Mesenchymal stem cell (in vitro differentiated cells and primary cell): ENCODE measurements at regions not wholly inside any gene's neighbourhood (a gene's known extent, or its start where the extent isn't known, plus 50 kb on each side); places are given as distances from the start of the nearest gene placed in this dataset.
"Not testable (repeated sequence)": the region's sequence is repeated elsewhere in the genome, so short reads cannot be mapped to it uniquely, and the experiment has no call there.

ENCODE experiments used
- DNase-seq: peaks from one replicate; pipeline ENCODE4 v3.0.0-alpha.2; 2013
- H2AFZ ChIP-seq: one replicate; pipeline ENCODE4 v1.6.1; 2013; ENCODE audit warnings: low read depth, mild to moderate bottlenecking, control low read depth, inconsistent platforms, low read length, moderate library complexity
- H2AK5ac ChIP-seq: 2 replicates; pipeline ENCODE4 v1.6.1; 2013; ENCODE audit warnings: low read length, moderate library complexity, mild to moderate bottlenecking, inconsistent platforms; ENCODE audit not compliant: severe bottlenecking
- H2BK120ac ChIP-seq: one replicate; pipeline ENCODE4 v1.6.1; 2013; ENCODE audit warnings: low read depth, mild to moderate bottlenecking, inconsistent platforms, low read length, moderate library complexity
- H2BK12ac ChIP-seq, 2 experiments: one replicate each; pipeline ENCODE4 v1.6.1; 2013; ENCODE audit warnings: inconsistent platforms in 2 of 2, low read length in 2 of 2, mild to moderate bottlenecking in 2 of 2, moderate library complexity in 2 of 2, control low read depth in 1 of 2
- H2BK15ac ChIP-seq: one replicate; pipeline ENCODE4 v1.6.1; 2013; ENCODE audit warnings: mild to moderate bottlenecking, low read depth, inconsistent platforms; ENCODE audit not compliant: poor library complexity, severe bottlenecking
- H2BK5ac ChIP-seq: 2 replicates; pipeline ENCODE4 v1.6.1; 2013; ENCODE audit warnings: low read depth, mild to moderate bottlenecking, low read length, control low read depth, inconsistent platforms; ENCODE audit not compliant: poor library complexity, severe bottlenecking
- H3K14ac ChIP-seq, 2 experiments: one replicate each; pipeline ENCODE4 v1.6.1; 2013; ENCODE audit warnings: inconsistent platforms in 2 of 2, low read length in 2 of 2, control low read depth in 1 of 2, mild to moderate bottlenecking in 1 of 2, moderate library complexity in 1 of 2
- H3K18ac ChIP-seq, 2 experiments: one replicate each; pipeline ENCODE4 v1.6.1; 2013; ENCODE audit warnings: inconsistent platforms in 2 of 2, low read length in 2 of 2, control low read depth in 1 of 2, low read depth in 1 of 2, mild to moderate bottlenecking in 1 of 2
- H3K23ac ChIP-seq, 2 experiments: one replicate each; pipeline ENCODE4 v1.6.1; 2013; ENCODE audit warnings: inconsistent platforms in 2 of 2, low read length in 2 of 2, mild to moderate bottlenecking in 2 of 2, moderate library complexity in 2 of 2, control low read depth in 1 of 2
- H3K27ac ChIP-seq: 2 replicates; pipeline ENCODE4 v1.5.1; 2013; ENCODE audit warnings: mild to moderate bottlenecking, moderate library complexity, low read length, control low read depth, inconsistent platforms; ENCODE audit not compliant: poor library complexity, severe bottlenecking
- H3K27me3 ChIP-seq, 2 experiments: 2 replicates each; pipeline versions ENCODE4 v1.6.1 to v1.7.0; 2013; ENCODE audit warnings: low read length in 2 of 2, mild to moderate bottlenecking in 2 of 2, moderate library complexity in 2 of 2, control low read depth in 1 of 2, inconsistent platforms in 1 of 2; ENCODE audit not compliant: control insufficient read depth in 1 of 2, insufficient read depth in 1 of 2
- H3K36me3 ChIP-seq, 2 experiments: 2 replicates each; pipeline versions ENCODE4 v1.6.1 to v1.7.0; 2013; ENCODE audit warnings: low read length in 2 of 2, control low read depth in 1 of 2, inconsistent platforms in 1 of 2, low read depth in 1 of 2, mild to moderate bottlenecking in 1 of 2; ENCODE audit not compliant: insufficient read depth in 2 of 2, control insufficient read depth in 1 of 2
- H3K4ac ChIP-seq, 2 experiments: one replicate each; pipeline ENCODE4 v1.6.1; 2013; ENCODE audit warnings: inconsistent platforms in 2 of 2, low read length in 2 of 2, mild to moderate bottlenecking in 2 of 2, moderate library complexity in 2 of 2, control low read depth in 1 of 2, low read depth in 1 of 2
- H3K4me1 ChIP-seq: 2 replicates; pipeline ENCODE4 v1.6.1; 2013; ENCODE audit warnings: low read depth, low read length, control low read depth; ENCODE audit not compliant: control insufficient read depth, insufficient read depth
- H3K4me2 ChIP-seq: 2 replicates; pipeline ENCODE4 v1.6.1; 2013; ENCODE audit warnings: low read length, mild to moderate bottlenecking, inconsistent platforms; ENCODE audit not compliant: poor library complexity, severe bottlenecking
- H3K4me3 ChIP-seq, 2 experiments: 2 replicates each; pipeline versions ENCODE4 v1.5.1 to v1.7.0; 2013; ENCODE audit warnings: low read length in 2 of 2, mild to moderate bottlenecking in 2 of 2, control low read depth in 1 of 2, low read depth in 1 of 2; ENCODE audit not compliant: insufficient read depth in 1 of 2
- H3K79me1 ChIP-seq: replicated peaks from 2 replicates; pipeline ENCODE4 v1.6.1; 2013; ENCODE audit warnings: mild to moderate bottlenecking, control low read depth, low read length, inconsistent platforms; ENCODE audit not compliant: poor library complexity, severe bottlenecking
- H3K9ac ChIP-seq: 2 replicates; pipeline ENCODE4 v1.7.0; 2013; ENCODE audit warnings: mild to moderate bottlenecking, low read length, moderate library complexity
- H3K9me3 ChIP-seq: 2 replicates; pipeline ENCODE4 v1.7.0; 2013; ENCODE audit warnings: mild to moderate bottlenecking, low read length; ENCODE audit not compliant: control insufficient read depth
- H4K8ac ChIP-seq: one replicate; pipeline ENCODE4 v1.6.1; 2013; ENCODE audit warnings: inconsistent platforms, mild to moderate bottlenecking, low read length, moderate library complexity
- H4K91ac ChIP-seq: one replicate; pipeline ENCODE4 v1.6.1; 2013; ENCODE audit warnings: mild to moderate bottlenecking, low read length, inconsistent platforms
- WGBS: methylation state at CpG from one replicate; pipeline ENCODE4 v1.1.7; 2013; ENCODE audit warnings: mixed read lengths; 5-methylcytosine and 5-hydroxymethylcytosine counted together

DNA sequence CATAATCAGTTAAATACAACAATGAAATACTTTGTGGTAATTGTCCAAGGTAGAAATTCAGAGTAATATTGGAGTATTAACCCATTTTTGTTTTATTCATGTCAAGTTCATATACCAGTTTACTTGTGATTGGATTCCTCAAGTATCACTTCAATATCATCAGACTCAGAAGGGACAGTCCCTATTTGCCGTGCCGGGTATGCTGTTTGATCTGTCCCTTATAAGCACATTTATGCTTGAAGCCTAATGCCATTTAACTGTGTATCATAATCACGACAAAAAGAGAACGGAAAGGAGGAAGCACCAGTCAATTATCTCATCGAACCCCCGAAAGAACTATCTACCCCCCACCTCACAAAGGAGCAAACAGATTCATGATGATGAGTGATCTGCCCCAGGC, 171.0 kb upstream of the TBL1X start:
- 72% methylated on average over 6 of the region's 6 CpGs for WGBS
- Histone ChIP-seq H2BK5ac (no peak overlapping the region), H2BK12ac (no peak overlapping the region), H3K9ac (no peak overlapping the region), H4K91ac (no peak overlapping the region), H3K27me3 (peaks cover 3 to 28% of the 10 kb centered on the region in 2 experiments), H3K4ac (no peak overlapping the region), H3K36me3 (no peaks in the 10 kb centered on the region), H3K79me1 (no peaks in the 10 kb centered on the region), H2AK5ac (no peak overlapping the region), H2BK15ac (no peak overlapping the region), H3K23ac (no peak overlapping the region), H3K14ac (no peak overlapping the region), H2AFZ (no peak overlapping the region), H3K4me2 (no peak overlapping the region), H3K27ac (no peak overlapping the region), H3K4me3 (no peak overlapping the region), H3K9me3 (no peaks in the 10 kb centered on the region), H4K8ac (no peak overlapping the region), H3K4me1 (peaks cover 2% of the 10 kb centered on the region), H2BK120ac (no peak overlapping the region), H3K18ac (no peak overlapping the region)
- no peak for DNase-seq

DNA sequence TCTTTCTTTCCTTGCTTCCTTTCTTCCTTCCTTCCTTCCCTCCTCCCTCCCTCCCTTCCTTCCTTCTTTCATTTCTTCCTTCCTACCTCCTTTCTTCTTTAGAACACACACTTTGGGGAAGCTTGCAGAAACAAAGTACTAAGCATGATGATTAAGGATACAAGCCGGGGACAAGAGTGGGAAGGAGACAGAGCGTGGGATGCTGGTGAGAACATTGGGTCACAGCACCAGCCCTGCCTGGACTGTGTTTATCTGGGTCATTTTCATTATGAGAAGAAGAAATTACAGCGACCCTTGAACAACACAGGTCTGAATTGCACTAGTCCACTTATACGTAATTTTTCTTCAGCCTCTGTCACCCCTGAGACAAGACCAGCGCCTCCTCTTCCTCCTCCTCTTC, 169.3 kb upstream of the TBL1X start:
- H2BK12ac ChIP-seq, result no peak overlapping the region
- H3K18ac ChIP-seq, result no peak overlapping the region
- no peak overlapping the region for H3K23ac ChIP-seq
- H2BK15ac ChIP-seq, result no peak overlapping the region
- WGBS, result 91% methylated on average over 5 of the region's 5 CpGs
- DNase-seq, result no peak
- H3K27ac ChIP-seq, result no peak overlapping the region
- no peak overlapping the region for H3K4ac ChIP-seq
- H3K36me3 ChIP-seq, result no peaks in the 10 kb centered on the region
- no peaks in the 10 kb centered on the region for H3K9me3 ChIP-seq
- no peak overlapping the region for H2BK5ac ChIP-seq
- no peak overlapping the region for H2AFZ ChIP-seq
- H2AK5ac ChIP-seq, result no peak overlapping the region
- H4K91ac ChIP-seq, result no peak overlapping the region
- no peak overlapping the region for H3K4me3 ChIP-seq
- H3K4me1 ChIP-seq, result peaks cover 2% of the 10 kb centered on the region
- H3K14ac ChIP-seq, result no peak overlapping the region
- H3K27me3 ChIP-seq, result peaks cover 3 to 28% of the 10 kb centered on the region in 2 experiments
- no peak overlapping the region for H2BK120ac ChIP-seq
- no peaks in the 10 kb centered on the region for H3K79me1 ChIP-seq
- no peak overlapping the region for H3K4me2 ChIP-seq
- no peak overlapping the region for H4K8ac ChIP-seq
- H3K9ac ChIP-seq, result no peak overlapping the region

DNA sequence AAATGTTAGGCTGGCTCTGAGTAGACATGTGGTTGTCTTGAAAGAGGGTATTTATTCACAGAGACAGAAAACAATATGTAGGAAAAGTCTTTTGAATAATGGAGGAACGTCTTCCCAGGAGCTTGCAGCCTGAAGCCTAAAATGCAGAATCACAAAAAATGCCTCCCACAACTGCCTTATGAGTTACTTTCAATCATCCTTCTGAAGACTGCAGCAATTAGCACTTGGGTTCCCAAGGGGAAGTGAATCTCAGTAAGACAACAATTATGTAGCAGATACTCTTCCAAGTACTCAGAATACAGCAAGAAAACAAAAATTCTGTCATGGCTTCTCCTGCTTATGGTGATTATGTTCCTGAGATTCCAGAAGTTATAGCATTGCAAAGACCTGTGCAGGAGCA, 166.6 kb upstream of the TBL1X start:
- Histone ChIP-seq H3K4ac (no peak overlapping the region), H3K4me3 (no peak overlapping the region), H3K79me1 (no peaks in the 10 kb centered on the region), H3K36me3 (no peaks in the 10 kb centered on the region), H2BK120ac (no peak overlapping the region), H3K27me3 (peaks cover under 1 to 13% of the 10 kb centered on the region in 2 experiments), H3K4me1 (no peaks in the 10 kb centered on the region), H3K9me3 (no peaks in the 10 kb centered on the region), H3K23ac (no peak overlapping the region), H3K9ac (no peak overlapping the region), H3K18ac (no peak overlapping the region), H3K4me2 (no peak overlapping the region), H4K91ac (no peak overlapping the region), H2AK5ac (no peak overlapping the region), H2BK12ac (no peak overlapping the region), H3K27ac (no peak overlapping the region), H2BK5ac (no peak overlapping the region), H2AFZ (no peak overlapping the region), H3K14ac (no peak overlapping the region), H2BK15ac (no peak overlapping the region), H4K8ac (no peak overlapping the region)
- DNase-seq, result no peak
- 100% methylated on average over 1 of the region's 1 CpG for WGBS

DNA sequence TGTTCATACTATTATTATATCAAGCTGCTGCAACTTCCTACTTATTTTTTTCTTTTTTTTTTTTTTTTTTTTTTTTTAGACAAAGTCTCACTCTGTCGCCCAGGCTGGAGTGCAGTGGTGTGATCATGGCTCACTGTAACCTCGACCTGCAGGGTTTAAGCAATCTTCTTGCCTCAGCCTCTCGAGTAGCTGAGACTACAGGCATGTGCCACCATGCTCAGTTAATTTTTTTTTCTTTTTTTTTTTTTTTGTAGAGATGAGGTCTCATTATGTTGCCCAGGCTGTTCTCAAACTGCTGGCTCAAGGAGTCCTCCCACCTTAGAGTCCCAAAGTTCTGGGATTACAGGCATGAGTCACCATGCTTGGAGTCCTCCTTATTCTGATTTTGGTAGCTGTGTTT, 165.2 kb upstream of the TBL1X start:
- H2BK120ac ChIP-seq, H4K91ac ChIP-seq, H3K36me3 ChIP-seq, H3K27ac ChIP-seq, H3K9ac ChIP-seq, H3K4me3 ChIP-seq, H2BK15ac ChIP-seq, H2BK12ac ChIP-seq, H3K4ac ChIP-seq, H2AK5ac ChIP-seq, H3K14ac ChIP-seq, H3K4me2 ChIP-seq, H2AFZ ChIP-seq, H4K8ac ChIP-seq, H2BK5ac ChIP-seq, H3K27me3 ChIP-seq, DNase-seq, H3K4me1 ChIP-seq, H3K23ac ChIP-seq, H3K9me3 ChIP-seq, H3K18ac ChIP-seq, H3K79me1 ChIP-seq: not testable (repeated sequence)
- WGBS, result 81% methylated on average over 3 of the region's 3 CpGs
